NT2/D1 (cell line): ENCODE measurements at regions not wholly inside any gene's neighbourhood (a gene's known extent, or its start where the extent isn't known, plus 50 kb on each side); places are given as distances from the start of the nearest gene placed in this dataset.

Source experiments
- SUZ12 ChIP-seq: IDR thresholded peaks from 2 replicates; pipeline ENCODE4 v1.6.1; 2011; ENCODE audit not compliant: insufficient read length, insufficient read depth; ENCODE audit errors: extremely low read depth
- YY1 ChIP-seq: IDR thresholded peaks from 2 replicates; pipeline ENCODE4 v1.6.1; 2011; ENCODE audit not compliant: insufficient read length, insufficient read depth
- ZNF274 ChIP-seq: IDR thresholded peaks from 2 replicates; pipeline ENCODE4 v1.6.1; 2011; ENCODE audit warnings: mild to moderate bottlenecking, low read depth, low read length

- TF ChIP-seq YY1, result no peak
- TF ChIP-seq ZNF274, result no peak
- no peak for TF ChIP-seq SUZ12
Measured at GRCh38 chr2:103287746-103288145, 525.9 kb downstream of the TMEM182 start.
